H1 (cell line): ENCODE measurements at regions not wholly inside any gene's neighbourhood (a gene's known extent, or its start where the extent isn't known, plus 50 kb on each side); places are given as distances from the start of the nearest gene placed in this dataset.

Source experiments
- CTCF ChIA-PET: fragments of 300-600 bp; sonication (Branson Sonifier 250); formaldehyde crosslinking; loops from one replicate; lab custom pipeline; 2021; ENCODE audit not compliant: partially characterized antibody; lab: Charles Lee
- POLR2A ChIA-PET: fragments of 300-600 bp; sonication (Branson Sonifier 250); formaldehyde crosslinking; loops from one replicate; lab custom pipeline; 2021; ENCODE audit warnings: inconsistent platforms; ENCODE audit not compliant: partially characterized antibody; lab: Charles Lee
- DNase-seq, 2 experiments: peaks; one replicate each; pipeline versions ENCODE4 v3.0.0 to v3.0.0-alpha.2; 2010 to 2022; ENCODE audit warnings: low spot score in 2 of 2, low read depth in 1 of 2, mixed read lengths in 1 of 2
- FAIRE-seq: peaks from 2 replicates; lab custom pipeline; 2011; peaks lifted over from hg19 to GRCh38; lab: Jason Lieb, UNC
- H2AFZ ChIP-seq: 2 replicates; pipeline ENCODE4 v1.8.1; 2012; ENCODE audit warnings: low read length, inconsistent platforms
- H2AK5ac ChIP-seq: 2 replicates; pipeline ENCODE4 v1.6.1; 2013; ENCODE audit warnings: low read depth, low read length
- H2BK120ac ChIP-seq: replicated peaks from 2 replicates; pipeline ENCODE3; 2013; ENCODE audit warnings: low read depth, low read length, inconsistent platforms
- H2BK12ac ChIP-seq: 2 replicates; pipeline ENCODE4 v1.6.1; 2013; ENCODE audit warnings: low read depth, low read length
- H2BK15ac ChIP-seq: 2 replicates; pipeline ENCODE4 v1.6.1; 2013; ENCODE audit warnings: low read length
- H2BK20ac ChIP-seq: 2 replicates; pipeline ENCODE4 v1.6.1; 2013; ENCODE audit warnings: low read length
- H2BK5ac ChIP-seq: 2 replicates; pipeline ENCODE4 v1.6.1; 2013; ENCODE audit warnings: low read depth, low read length
- H3K14ac ChIP-seq: 2 replicates; pipeline ENCODE4 v1.6.1; 2013; ENCODE audit warnings: inconsistent platforms; ENCODE audit not compliant: insufficient read length
- H3K18ac ChIP-seq: 2 replicates; pipeline ENCODE4 v1.6.1; 2013; ENCODE audit warnings: low read length; ENCODE audit errors: extremely low read depth
- H3K23ac ChIP-seq: 2 replicates; pipeline ENCODE4 v1.6.1; 2013; ENCODE audit warnings: inconsistent platforms; ENCODE audit not compliant: insufficient read length
- H3K23me2 ChIP-seq: 2 replicates; pipeline ENCODE4 v1.6.1; 2013; ENCODE audit warnings: low read depth, low read length
- H3K27ac ChIP-seq: 2 replicates; pipeline ENCODE4 v1.6.1; 2011; ENCODE audit warnings: low read depth, low read length, inconsistent platforms
- H3K27me3 ChIP-seq, 4 experiments: replicated peaks in 1 of 4; 1 replicate in 1 of 4; 2 replicates in 3 of 4; pipeline versions ENCODE4 v1.6.1 to v1.8.1; 2011 to 2013; ENCODE audit warnings: low read length in 3 of 4, mild to moderate bottlenecking in 3 of 4, inconsistent platforms in 2 of 4, mixed read lengths in 2 of 4, moderate library complexity in 1 of 4; ENCODE audit not compliant: control insufficient read depth in 3 of 4, insufficient read depth in 3 of 4; ENCODE audit errors: extremely low read depth in 1 of 4
- H3K36me3 ChIP-seq, 4 experiments: 2 replicates each; pipeline versions ENCODE4 v1.6.1 to v1.8.1; 2011 to 2013; ENCODE audit warnings: mild to moderate bottlenecking in 4 of 4, low read length in 3 of 4, moderate library complexity in 2 of 4, control low read depth in 1 of 4, inconsistent platforms in 1 of 4; ENCODE audit not compliant: insufficient read depth in 4 of 4, control insufficient read depth in 2 of 4
- H3K4ac ChIP-seq: replicated peaks from 2 replicates; pipeline ENCODE3; 2013; ENCODE audit warnings: low read length, low read depth, mixed read lengths, inconsistent platforms; ENCODE audit not compliant: insufficient read length
- H3K4me1 ChIP-seq, 4 experiments: replicated peaks in 1 of 4; 1 replicate in 1 of 4; 2 replicates in 3 of 4; pipeline versions ENCODE4 v1.6.1 to v1.8.1; 2011 to 2013; ENCODE audit warnings: low read length in 3 of 4, inconsistent platforms in 2 of 4, mixed read lengths in 1 of 4; ENCODE audit not compliant: insufficient read depth in 4 of 4, control insufficient read depth in 3 of 4
- H3K4me2 ChIP-seq, 2 experiments: 2 replicates each; pipeline versions ENCODE4 v1.6.1 to v1.8.1; 2011 to 2013; ENCODE audit warnings: low read depth in 2 of 2, low read length in 2 of 2, control low read depth in 1 of 2, inconsistent platforms in 1 of 2, mild to moderate bottlenecking in 1 of 2; ENCODE audit not compliant: insufficient read depth in 1 of 2
- H3K4me3 ChIP-seq, 4 experiments: fragments of 200-600, 300-600 bp in 1 of 4; sonication (generic), shearing (Covaris generic), sonication (Bioruptor Twin) in 1 of 4; 2 replicates each; pipeline versions ENCODE4 v1.5.1 to v1.8.1; 2011 to 2016; ENCODE audit warnings: low read length in 4 of 4, low read depth in 3 of 4, control low read depth in 2 of 4, inconsistent platforms in 2 of 4, mild to moderate bottlenecking in 2 of 4, mixed read lengths in 1 of 4, moderate library complexity in 1 of 4; ENCODE audit not compliant: insufficient read depth in 2 of 4; ENCODE audit errors: extremely low read depth in 1 of 4
- H3K56ac ChIP-seq: replicated peaks from 2 replicates; pipeline ENCODE3; 2013; ENCODE audit warnings: low read depth, mild to moderate bottlenecking, mixed read lengths, low read length, inconsistent platforms; ENCODE audit not compliant: insufficient read length
- H3K79me1 ChIP-seq: 2 replicates; pipeline ENCODE4 v1.6.1; 2013; ENCODE audit warnings: low read depth, low read length, control low read depth
- H3K79me2 ChIP-seq, 2 experiments: 2 replicates each; pipeline versions ENCODE4 v1.6.1 to v1.8.1; 2012 to 2013; ENCODE audit warnings: low read length in 2 of 2, mild to moderate bottlenecking in 2 of 2, inconsistent platforms in 1 of 2; ENCODE audit not compliant: insufficient read depth in 2 of 2, control insufficient read depth in 1 of 2
- H3K9ac ChIP-seq, 4 experiments: replicated peaks in 1 of 4; 1 replicate in 1 of 4; 2 replicates in 3 of 4; pipeline versions ENCODE4 v1.6.1 to v1.8.1; 2011 to 2013; ENCODE audit warnings: low read depth in 3 of 4, low read length in 3 of 4, control low read depth in 2 of 4, mild to moderate bottlenecking in 2 of 4, moderate library complexity in 2 of 4, inconsistent platforms in 1 of 4; ENCODE audit errors: extremely low read depth in 1 of 4
- H3K9me3 ChIP-seq, 2 experiments: 2 replicates each; pipeline versions ENCODE4 v1.6.1 to v1.8.1; 2012 to 2013; ENCODE audit warnings: mild to moderate bottlenecking in 2 of 2, moderate library complexity in 2 of 2, control low read depth in 1 of 2, inconsistent platforms in 1 of 2, low read depth in 1 of 2, low read length in 1 of 2, mixed read lengths in 1 of 2; ENCODE audit not compliant: insufficient read depth in 2 of 2
- H4K20me1 ChIP-seq, 2 experiments: replicated peaks in 1 of 2; 2 replicates each; pipeline versions ENCODE3 to v1.8.1; 2011 to 2013; ENCODE audit warnings: inconsistent platforms in 2 of 2, low read length in 2 of 2, mild to moderate bottlenecking in 1 of 2; ENCODE audit not compliant: insufficient read depth in 2 of 2, control insufficient read depth in 1 of 2
- H4K5ac ChIP-seq: 2 replicates; pipeline ENCODE4 v1.6.1; 2013; ENCODE audit warnings: low read length, low read depth, mixed read lengths, inconsistent platforms; ENCODE audit not compliant: insufficient read length
- H4K8ac ChIP-seq: 2 replicates; pipeline ENCODE4 v1.8.0; 2013; ENCODE audit warnings: mild to moderate bottlenecking, moderate library complexity, low read length, inconsistent platforms; ENCODE audit not compliant: insufficient read depth; ENCODE audit errors: extremely low read depth
- H4K91ac ChIP-seq: replicated peaks from 2 replicates; pipeline ENCODE3; 2013; ENCODE audit warnings: low read length, mixed read lengths, inconsistent platforms; ENCODE audit not compliant: insufficient read length
- CBX5 ChIP-seq: fragments of 300-800, 300-1000 bp; sonication (generic); IDR thresholded peaks from 2 replicates; pipeline ENCODE4 v1.7.1; 2016; ENCODE audit warnings: antibody characterized with exemption, low read length, low read depth
- CHD1 ChIP-seq: IDR thresholded peaks from 2 replicates; pipeline ENCODE4 v1.6.1; 2012; ENCODE audit warnings: low read depth, low read length, improper control_type of control experiment
- CTBP2 ChIP-seq: IDR thresholded peaks from 2 replicates; pipeline ENCODE4 v1.7.0; 2011; ENCODE audit warnings: borderline replicate concordance, mild to moderate bottlenecking, moderate library complexity, mixed read lengths, low read length; ENCODE audit not compliant: insufficient read depth, insufficient read length
- GABPA ChIP-seq: IDR thresholded peaks from 2 replicates; pipeline ENCODE4 v1.6.1; 2011; ENCODE audit warnings: mild to moderate bottlenecking, low read length, moderate library complexity, borderline replicate concordance; ENCODE audit not compliant: insufficient read depth
- HDAC2 ChIP-seq, 2 experiments: fragments of 300-600 bp in 1 of 2; sonication (generic) in 1 of 2; IDR thresholded peaks; 2 replicates each; pipeline ENCODE4 v1.6.1; 2011 to 2012; ENCODE audit warnings: low read depth in 2 of 2, low read length in 2 of 2, mild to moderate bottlenecking in 2 of 2, moderate library complexity in 2 of 2, borderline replicate concordance in 1 of 2, inconsistent platforms in 1 of 2
- HDAC6 ChIP-seq: IDR thresholded peaks from one replicate; pipeline ENCODE4 v1.7.1; 2012; ENCODE audit warnings: low read depth, mild to moderate bottlenecking, inconsistent platforms, low read length, moderate library complexity
- JUN ChIP-seq: IDR thresholded peaks from 2 replicates; pipeline ENCODE4 v1.6.1; 2011; ENCODE audit warnings: low read depth, mild to moderate bottlenecking, improper control_type of control experiment, low read length
- NANOG ChIP-seq: IDR thresholded peaks from 2 replicates; pipeline ENCODE4 v1.6.1; 2011; ENCODE audit warnings: low read length, low read depth, mild to moderate bottlenecking, inconsistent platforms; ENCODE audit not compliant: insufficient read depth, poor library complexity, severe bottlenecking
- NRF1 ChIP-seq: IDR thresholded peaks from 2 replicates; pipeline ENCODE4 v1.6.1; 2011; ENCODE audit warnings: mild to moderate bottlenecking, low read depth, low read length, improper control_type of control experiment
- PHF8 ChIP-seq: fragments of 200-600 bp; sonication (generic); conservative IDR thresholded peaks from 2 replicates; pipeline ENCODE4 v1.7.1; 2012; ENCODE audit warnings: low read depth, mild to moderate bottlenecking, inconsistent platforms, low read length, moderate library complexity
- SP4 ChIP-seq: IDR thresholded peaks from 2 replicates; pipeline ENCODE4 v1.6.1; 2012; ENCODE audit warnings: low read length, inconsistent platforms
- TAF7 ChIP-seq: optimal IDR thresholded peaks from 2 replicates; pipeline ENCODE3; 2011; ENCODE audit warnings: low read depth, mild to moderate bottlenecking, inconsistent platforms, low read length, moderate library complexity, borderline replicate concordance
- WGBS, 2 experiments: shearing (Covaris generic) in 1 of 2; methylation state at CpG; one replicate each; pipeline versions ENCODE4 v1.1.6 to v1.1.7; 2013 to 2015; ENCODE audit warnings: low lambda C conversion rate in 2 of 2, mixed read lengths in 2 of 2, inconsistent platforms in 1 of 2, low coverage in 1 of 2, missing lambda C conversion rate in 1 of 2; ENCODE audit not compliant: insufficient replicate concordance in 2 of 2, insufficient coverage in 1 of 2, insufficient read length in 1 of 2; ENCODE audit errors: extremely low coverage in 1 of 2, missing lambda C conversion rate in 1 of 2; 5-methylcytosine and 5-hydroxymethylcytosine counted together
- TF ChIP-seq, protein P1 (sequence below): IDR thresholded peaks from 2 replicates; pipeline ENCODE4 v1.6.1; 2011; ENCODE audit warnings: low read length, improper control_type of control experiment

DNA sequence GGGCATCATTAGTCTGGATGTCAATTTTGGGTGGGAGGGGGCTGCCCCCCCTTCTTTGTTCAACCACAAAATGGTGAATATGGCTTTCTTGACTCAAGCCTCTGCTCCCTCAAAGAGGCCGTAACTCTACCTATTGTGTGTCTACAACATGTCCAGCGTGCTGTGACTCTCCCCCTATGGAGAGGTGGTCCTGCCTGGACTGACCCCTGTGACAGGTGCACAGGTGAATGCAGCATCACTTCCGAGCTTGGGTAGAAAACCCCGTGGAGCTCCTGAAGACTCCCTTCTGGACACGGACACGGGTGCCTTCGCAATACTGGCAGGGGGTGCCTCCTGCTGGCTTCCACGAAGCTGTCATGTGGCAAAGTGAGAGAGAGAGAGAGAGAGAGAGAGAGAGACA lies 397.8 kb downstream of the GALR1 start:
- Histone ChIP-seq H3K4me2 (no peak overlapping the region), H2BK120ac (no peak overlapping the region), H2BK15ac (no peak overlapping the region), H3K79me2 (no peaks in the 10 kb centered on the region), H3K36me3 (no peaks in the 10 kb centered on the region), H3K4ac (no peak overlapping the region), H3K56ac (no peak overlapping the region), H3K27ac (no peak overlapping the region), H3K14ac (no peak overlapping the region), H2AFZ (no peak overlapping the region), H3K4me3 (no peak overlapping the region), H2BK5ac (no peak overlapping the region), H2BK20ac (no peak overlapping the region), H4K8ac (no peak overlapping the region), H3K27me3 (peaks cover 0 to 1% (median 0%) of the 10 kb centered on the region in 4 experiments; a peak in 1 of 7 replicates), H3K23me2 (peaks cover 6% of the 10 kb centered on the region; the same call in 1 of the 2 replicates), H3K23ac (no peak overlapping the region), H3K79me1 (no peaks in the 10 kb centered on the region), H2BK12ac (no peak overlapping the region), H3K9me3 (peaks cover 0 to 2% of the 10 kb centered on the region in 2 experiments; a peak in 1 of 4 replicates), H2AK5ac (0 out of 2 replicates have a peak overlapping the region, but pooled peaks have one; percentile 8), H4K20me1 (no peaks in the 10 kb centered on the region), H3K9ac (no peak overlapping the region), H4K5ac (no peak overlapping the region), H3K4me1 (peaks cover 0 to 2% (median 0%) of the 10 kb centered on the region in 4 experiments; a peak in 1 of 7 replicates), H4K91ac (no peak overlapping the region), H3K18ac (no peak overlapping the region)
- WGBS, 2 experiments: 74% methylated on average over 8 of the region's 8 CpGs; no CpG with 5 or more reads in 1 of the 2 experiments
- ChIA-PET CTCF (interaction anchor here (1.0 kb wide), 1 partner anchor 29 kb away, joined by 3 read pairs; no protein-coding TSS in a partner anchor), POLR2A (no interaction called here)
- DNase-seq (no peak), FAIRE-seq (no peak)
- no peak for TF ChIP-seq CBX5
- TF ChIP-seq CTBP2: no peak
- TF ChIP-seq TAF7: no peak
- no peak for TF ChIP-seq HDAC2 (IDR thresholded peaks at IDR 0.05; ENCODE audit: borderline replicate concordance in 1 of 2, low read depth in 2 of 2, low read length in 2 of 2)
- TF ChIP-seq HDAC6: no peak
- no peak for TF ChIP-seq NANOG
- no peak for TF ChIP-seq GABPA
- no peak for TF ChIP-seq PHF8
- TF ChIP-seq NRF1: no peak
- no peak for TF ChIP-seq JUN
- TF ChIP-seq, protein P1, sequence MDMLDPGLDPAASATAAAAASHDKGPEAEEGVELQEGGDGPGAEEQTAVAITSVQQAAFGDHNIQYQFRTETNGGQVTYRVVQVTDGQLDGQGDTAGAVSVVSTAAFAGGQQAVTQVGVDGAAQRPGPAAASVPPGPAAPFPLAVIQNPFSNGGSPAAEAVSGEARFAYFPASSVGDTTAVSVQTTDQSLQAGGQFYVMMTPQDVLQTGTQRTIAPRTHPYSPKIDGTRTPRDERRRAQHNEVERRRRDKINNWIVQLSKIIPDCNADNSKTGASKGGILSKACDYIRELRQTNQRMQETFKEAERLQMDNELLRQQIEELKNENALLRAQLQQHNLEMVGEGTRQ: no peak
- no peak for TF ChIP-seq SP4
- TF ChIP-seq CHD1: no peak
